Ascending aorta (tissue), 2 donors: ENCODE measurements at regions not wholly inside any gene's neighbourhood (a gene's known extent, or its start where the extent isn't known, plus 50 kb on each side); places are given as distances from the start of the nearest gene placed in this dataset.

Source experiments
- DNase-seq, 2 donors: peaks; one replicate each; pipeline ENCODE4 v3.0.0-alpha.2; 2019; ENCODE audit warnings: low spot score in 2 of 2
- H3K27ac ChIP-seq, 2 donors: fragments of 200-600 bp; sonication (generic); one replicate each; pipeline ENCODE4 v1.5.1; 2016 to 2017; ENCODE audit warnings: mild to moderate bottlenecking in 1 of 2
- H3K27me3 ChIP-seq: fragments of 200-600 bp; sonication (generic); one replicate; pipeline ENCODE4 v1.5.1; 2017
- H3K36me3 ChIP-seq, 2 donors: fragments of 200-600 bp; sonication (generic); one replicate each; pipeline ENCODE4 v1.5.1; 2016
- H3K4me1 ChIP-seq, 2 donors: fragments of 200-600 bp; sonication (generic); one replicate each; pipeline ENCODE4 v1.5.1; 2016 to 2017; ENCODE audit warnings: mild to moderate bottlenecking in 1 of 2
- H3K4me3 ChIP-seq, 2 donors: fragments of 200-600 bp; sonication (generic); one replicate each; pipeline ENCODE4 v1.5.1; 2016 to 2017; ENCODE audit warnings: mild to moderate bottlenecking in 1 of 2
- H3K9me3 ChIP-seq, 2 donors: fragments of 200-600 bp; sonication (generic); one replicate each; pipeline ENCODE4 v1.5.1; 2016
- CTCF ChIP-seq, 3 experiments: fragments of 200-600 bp in 2 of 3; fragments of 450-650 bp in 1 of 3; sonication (generic) in 2 of 3; IDR thresholded peaks; one replicate each; pipeline ENCODE4 v1.5.1; 2016 to 2019; ENCODE audit warnings: antibody characterized with exemption in 3 of 3, mild to moderate bottlenecking in 1 of 3, moderate library complexity in 1 of 3
- intact Hi-C: fragments of 100-400 bp; cut with DNase I; formaldehyde crosslinking; loops from one replicate; pipeline ENCODE4 v1.15.1; 2023

GRCh38 chr19:13600091-13600490, 93.8 kb upstream of the CACNA1A start:
- Histone ChIP-seq H3K4me3 (no peak overlapping the region), H3K27ac (no peak overlapping the region), H3K27me3 (no peaks in the 10 kb centered on the region), H3K4me1 (no peaks in the 10 kb centered on the region), H3K9me3 (no peaks in the 10 kb centered on the region), H3K36me3 (no peaks in the 10 kb centered on the region)
- TF ChIP-seq CTCF (IDR thresholded peaks at IDR 0.05), result no peak
- intact Hi-C loops, result no loop called here
- no peak for DNase-seq

- Histone ChIP-seq H3K36me3 (no peaks in the 10 kb centered on the region), H3K4me1 (no peaks in the 10 kb centered on the region), H3K27me3 (no peaks in the 10 kb centered on the region), H3K4me3 (no peak overlapping the region), H3K9me3 (no peaks in the 10 kb centered on the region), H3K27ac (no peak overlapping the region)
- no peak for TF ChIP-seq CTCF (IDR thresholded peaks at IDR 0.05)
- intact Hi-C loops, result no loop called here
- no peak for DNase-seq
Observed at GRCh38 chr19:13599681-13600080, 93.4 kb upstream of the CACNA1A start.

- H3K4me3 ChIP-seq, result no peak overlapping the region
- no peaks in the 10 kb centered on the region for H3K27me3 ChIP-seq
- no peak overlapping the region for H3K27ac ChIP-seq
- no peak for DNase-seq
- H3K9me3 ChIP-seq, result no peaks in the 10 kb centered on the region
- intact Hi-C loops, result no loop called here
- no peaks in the 10 kb centered on the region for H3K4me1 ChIP-seq
- no peaks in the 10 kb centered on the region for H3K36me3 ChIP-seq
- TF ChIP-seq CTCF (IDR thresholded peaks at IDR 0.05), result no peak
Observed at GRCh38 chr19:13598098-13598497, 91.8 kb upstream of the CACNA1A start.

GRCh38 chr19:13597640-13598039, 91.4 kb upstream of the CACNA1A start:
- no peaks in the 10 kb centered on the region for H3K36me3 ChIP-seq
- peak; percentile 54 to 61 (median 60) for TF ChIP-seq CTCF (IDR thresholded peaks at IDR 0.05)
- intact Hi-C loops, result loop anchor here (1.0 kb wide), 2 partner anchors 121 to 265 kb away; no protein-coding TSS in a partner anchor
- H3K27ac ChIP-seq, result no peak overlapping the region
- no peaks in the 10 kb centered on the region for H3K4me1 ChIP-seq
- peak in 1 of 2 donors; percentile 64 for DNase-seq
- no peaks in the 10 kb centered on the region for H3K9me3 ChIP-seq
- no peak overlapping the region for H3K4me3 ChIP-seq
- H3K27me3 ChIP-seq, result no peaks in the 10 kb centered on the region

GRCh38 chr19:13588957-13589833, 82.9 kb upstream of the CACNA1A start:
- intact Hi-C loops, result loop anchor here (1.0 to 5.0 kb wide), 2 partner anchors 312 to 612 kb away; no protein-coding TSS in a partner anchor
- no peak overlapping the region for H3K4me3 ChIP-seq
- peak; percentile 89 to 97 (median 97) for TF ChIP-seq CTCF (IDR thresholded peaks at IDR 0.05)
- H3K36me3 ChIP-seq, result no peaks in the 10 kb centered on the region
- no peak overlapping the region for H3K27ac ChIP-seq
- H3K27me3 ChIP-seq, result no peaks in the 10 kb centered on the region
- DNase-seq, result peak in 1 of 2 donors; percentile 77
- no peaks in the 10 kb centered on the region for H3K9me3 ChIP-seq
- H3K4me1 ChIP-seq, result no peaks in the 10 kb centered on the region
